ENCODE measurements at regions not wholly inside any gene's neighbourhood (a gene's known extent, or its start where the extent isn't known, plus 50 kb on each side); places are given as distances from the start of the nearest gene placed in this dataset.

- no peak for TF ChIP-seq CTCF (IDR thresholded peaks at IDR 0.05; ENCODE audit: control insufficient read depth, extremely low read depth, insufficient read depth)
- DNase-seq (ENCODE audit: low read depth): no peak
- H3K4me3 ChIP-seq (ENCODE audit: low read depth, low read length): no peak overlapping the region
Measured at GRCh38 chr3:104796556-104796955, 570.2 kb upstream of the ALCAM start.

GRCh38 chr3:104805042-104805441 lies 561.7 kb upstream of the ALCAM start:
- no peak overlapping the region for H3K4me3 ChIP-seq (ENCODE audit: low read depth, low read length)
- no peak for TF ChIP-seq CTCF (IDR thresholded peaks at IDR 0.05; ENCODE audit: control insufficient read depth, extremely low read depth, insufficient read depth)
- DNase-seq (ENCODE audit: low read depth): no peak

- TF ChIP-seq CTCF (IDR thresholded peaks at IDR 0.05; ENCODE audit: control insufficient read depth, extremely low read depth, insufficient read depth): no peak
- no peak for DNase-seq (ENCODE audit: low read depth)
- H3K4me3 ChIP-seq (ENCODE audit: low read depth, low read length): no peak overlapping the region
Measured at GRCh38 chr3:104805508-104805907, 561.2 kb upstream of the ALCAM start.

GRCh38 chr3:104810896-104811295 lies 555.8 kb upstream of the ALCAM start:
- peak; percentile 94 for DNase-seq (ENCODE audit: low read depth)
- no peak for TF ChIP-seq CTCF (IDR thresholded peaks at IDR 0.05; ENCODE audit: control insufficient read depth, extremely low read depth, insufficient read depth)
- no peak overlapping the region for H3K4me3 ChIP-seq (ENCODE audit: low read depth, low read length)

- no peak for DNase-seq (ENCODE audit: low read depth)
- H3K4me3 ChIP-seq (ENCODE audit: low read depth, low read length): no peak overlapping the region
- no peak for TF ChIP-seq CTCF (IDR thresholded peaks at IDR 0.05; ENCODE audit: control insufficient read depth, extremely low read depth, insufficient read depth)
Measured at GRCh38 chr3:104816008-104816407, 550.7 kb upstream of the ALCAM start.

GRCh38 chr3:104816716-104817115 lies 550.0 kb upstream of the ALCAM start:
- H3K4me3 ChIP-seq (ENCODE audit: low read depth, low read length): no peak overlapping the region
- no peak for DNase-seq (ENCODE audit: low read depth)
- no peak for TF ChIP-seq CTCF (IDR thresholded peaks at IDR 0.05; ENCODE audit: control insufficient read depth, extremely low read depth, insufficient read depth)

GRCh38 chr3:104819333-104819732 lies 547.4 kb upstream of the ALCAM start:
- no peak for TF ChIP-seq CTCF (IDR thresholded peaks at IDR 0.05; ENCODE audit: control insufficient read depth, extremely low read depth, insufficient read depth)

More at GRCh38 chr3:104819333-104819732, 547.4 kb upstream of the ALCAM start:
- H3K4me3 ChIP-seq (ENCODE audit: low read depth, low read length): no peak overlapping the region
- no peak for DNase-seq (ENCODE audit: low read depth)
